Non-pigmented ciliary epithelial cell (primary cell): ENCODE measurements at regions not wholly inside any gene's neighbourhood (a gene's known extent, or its start where the extent isn't known, plus 50 kb on each side); places are given as distances from the start of the nearest gene placed in this dataset.
"Not testable (repeated sequence)": the region's sequence is repeated elsewhere in the genome, so short reads cannot be mapped to it uniquely, and the experiment has no call there.

ENCODE experiments used
- DNase-seq: peaks from one replicate; pipeline ENCODE4 v3.0.0-alpha.2; 2010; ENCODE audit warnings: low read depth

DNA sequence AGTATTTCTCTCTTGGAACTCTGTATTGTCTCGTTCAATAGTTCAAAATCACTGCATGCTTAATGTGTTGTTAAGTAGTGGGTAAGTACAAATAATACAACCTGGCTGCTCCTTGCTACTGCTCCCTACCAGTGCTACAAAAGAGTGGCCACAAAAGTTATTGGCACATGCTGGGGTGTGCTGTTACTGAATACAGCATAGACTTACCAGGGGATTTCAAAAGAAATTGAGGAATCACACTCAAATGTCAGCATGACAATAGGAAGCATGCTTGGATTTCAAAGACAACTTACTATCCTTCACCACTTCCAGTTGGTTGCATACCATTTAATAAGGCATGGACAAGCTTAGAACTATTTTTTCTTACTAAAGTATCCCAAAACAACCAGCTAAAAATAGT is 1041.3 kb upstream of the SPRY2 start:
- no peak for DNase-seq

- DNase-seq = no peak
These were observed 1040.6 kb upstream of the SPRY2 start for GRCh38 chr13:81381560-81381959.

DNA sequence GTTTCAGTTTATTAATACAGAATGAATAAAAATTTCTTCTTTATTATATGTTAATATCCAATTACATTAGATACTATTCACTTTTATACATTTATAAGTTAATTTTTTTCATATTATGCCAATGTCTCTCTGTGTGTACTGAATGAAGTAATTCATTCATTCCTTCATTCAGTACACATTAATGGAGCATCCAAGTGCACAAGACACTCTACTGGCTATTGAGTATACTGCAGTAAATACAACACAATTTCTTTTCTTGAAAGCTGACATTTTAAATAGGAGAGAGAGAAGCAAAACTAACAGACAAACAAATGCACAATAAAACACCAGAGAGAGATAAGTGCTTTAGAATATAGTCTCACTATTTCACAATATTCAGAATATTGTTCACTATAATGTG is 1038.3 kb upstream of the SPRY2 start:
- no peak for DNase-seq

DNA sequence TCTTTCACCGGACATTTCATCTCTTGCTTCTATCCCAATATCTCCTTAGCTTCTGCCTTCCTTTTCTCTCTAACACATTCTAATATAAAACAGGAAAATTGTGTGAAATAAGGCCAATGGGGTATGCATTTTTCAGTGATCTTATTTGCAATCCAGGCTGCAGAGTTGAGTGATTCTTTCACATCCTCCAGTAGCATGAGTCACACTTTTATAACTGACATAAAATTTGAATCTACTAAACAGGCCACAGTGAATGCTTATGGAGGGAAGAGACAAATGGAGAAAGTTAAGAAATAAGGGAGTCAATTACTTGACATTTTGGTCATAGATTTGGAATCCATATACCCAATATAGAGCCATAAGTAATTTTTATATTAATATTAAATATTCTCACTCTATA is 1037.0 kb upstream of the SPRY2 start:
- DNase-seq = no peak

GRCh38 chr13:81375709-81376108 is 1034.8 kb upstream of the SPRY2 start:
- DNase-seq = no peak

GRCh38 chr13:81362711-81363110 is 1021.8 kb upstream of the SPRY2 start:
- DNase-seq = not testable (repeated sequence)

DNA sequence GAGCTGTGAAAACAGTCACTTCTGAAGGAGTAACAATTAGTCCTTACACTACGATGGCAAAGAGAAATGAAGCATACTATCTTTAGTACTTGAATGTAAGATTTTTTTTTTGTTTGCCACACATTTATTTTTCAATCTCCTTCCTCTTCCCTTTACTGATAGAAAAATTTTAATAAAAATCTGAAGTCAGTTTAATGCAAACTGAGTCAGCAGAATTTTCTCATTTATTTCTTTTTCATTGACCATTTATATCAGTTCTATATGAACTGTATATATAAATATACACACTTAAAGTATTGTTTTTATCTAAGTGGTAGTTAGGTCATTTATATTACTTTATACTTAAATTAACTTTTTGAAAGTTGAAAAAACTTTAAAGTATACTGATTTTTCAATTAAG is 1009.1 kb upstream of the SPRY2 start:
- DNase-seq = no peak

DNA sequence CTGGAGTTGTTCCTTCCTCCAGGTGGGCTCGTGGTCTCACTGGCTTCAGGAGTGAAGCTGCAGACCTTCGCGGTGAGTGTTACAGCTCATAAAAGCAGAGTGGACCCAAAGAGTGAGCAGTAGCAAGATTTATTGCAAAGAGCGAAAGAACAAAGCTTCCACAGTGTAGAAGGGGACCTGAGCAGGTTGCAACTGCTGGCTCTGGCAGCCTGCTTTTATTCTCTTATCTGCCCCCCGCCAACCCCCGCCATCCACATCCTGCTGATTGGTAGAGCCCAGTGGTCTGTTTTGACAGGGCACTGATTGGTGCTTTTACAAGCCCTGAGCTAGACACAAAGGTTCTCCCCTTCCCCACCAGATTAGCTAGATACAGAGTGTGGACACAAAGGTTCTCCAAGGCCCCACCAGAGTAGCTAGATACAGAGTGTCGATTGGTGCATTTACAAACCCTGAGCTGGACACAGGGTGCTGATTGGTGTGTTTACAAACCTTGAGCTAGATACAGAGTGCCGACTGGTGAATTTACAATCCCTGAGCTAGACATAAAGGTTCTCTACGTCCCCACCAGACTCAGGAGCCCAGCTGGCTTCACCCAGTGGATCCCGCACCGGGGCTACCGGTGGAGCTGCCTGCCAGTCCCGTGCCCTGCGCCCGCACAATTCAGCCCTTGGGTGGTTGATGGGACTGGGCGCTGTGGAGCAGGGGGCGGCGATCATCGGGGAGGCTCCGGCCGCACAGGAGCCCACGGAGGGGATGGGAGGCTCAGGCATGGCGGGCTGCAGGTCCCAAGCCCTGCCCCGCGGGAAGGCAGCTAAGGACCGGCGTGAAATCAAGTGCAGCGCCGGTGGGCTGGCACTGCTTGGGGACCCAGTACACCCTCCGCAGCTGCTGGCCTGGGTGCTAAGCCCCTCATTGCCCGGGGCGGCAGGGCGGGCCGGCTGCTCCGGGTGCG is 999.5 kb upstream of the SPRY2 start:
- DNase-seq = not testable (repeated sequence)

DNA sequence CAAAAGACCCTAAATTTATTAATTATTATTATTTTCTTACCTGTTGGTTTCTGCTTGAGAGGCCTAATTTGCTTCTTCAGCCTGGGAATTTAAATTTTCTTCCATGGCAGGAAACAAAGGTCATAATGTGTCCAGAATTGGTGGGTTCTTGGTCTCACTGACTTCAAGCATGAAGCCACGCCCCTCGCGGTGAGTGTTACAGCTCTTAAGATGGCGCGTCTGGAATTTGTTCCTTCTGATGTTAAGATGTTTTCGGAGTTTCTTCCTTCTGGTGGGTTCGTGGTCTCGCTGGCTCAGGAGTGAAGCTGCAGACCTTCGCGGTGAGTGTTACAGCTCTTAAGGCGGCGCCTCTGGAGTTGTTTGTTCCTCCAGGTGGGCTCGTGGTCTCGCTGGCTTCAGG is 998.7 kb upstream of the SPRY2 start:
- not testable (repeated sequence) for DNase-seq

GRCh38 chr13:81334481-81334880 is 993.6 kb upstream of the SPRY2 start:
- DNase-seq = no peak

DNA sequence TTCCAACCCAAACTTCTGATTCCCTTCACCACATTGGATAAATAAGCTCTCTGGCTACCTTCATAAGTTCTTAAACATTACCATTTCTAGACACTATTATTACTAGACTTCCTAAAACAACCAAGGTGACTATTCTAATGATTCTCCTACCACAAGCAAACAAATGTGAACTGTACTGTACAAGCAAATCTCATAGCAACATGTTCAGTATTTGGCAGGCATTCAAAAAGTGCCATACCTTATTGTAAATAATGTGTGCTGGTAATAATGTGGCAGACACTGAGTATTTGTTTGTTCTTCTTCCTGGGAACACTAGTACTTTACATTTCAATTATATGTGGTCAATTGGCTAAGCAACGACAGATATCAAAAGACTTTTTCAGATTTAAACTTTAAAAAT is 986.0 kb upstream of the SPRY2 start:
- no peak for DNase-seq

- no peak for DNase-seq
These were observed 979.6 kb upstream of the SPRY2 start for GRCh38 chr13:81320516-81320915.

DNA sequence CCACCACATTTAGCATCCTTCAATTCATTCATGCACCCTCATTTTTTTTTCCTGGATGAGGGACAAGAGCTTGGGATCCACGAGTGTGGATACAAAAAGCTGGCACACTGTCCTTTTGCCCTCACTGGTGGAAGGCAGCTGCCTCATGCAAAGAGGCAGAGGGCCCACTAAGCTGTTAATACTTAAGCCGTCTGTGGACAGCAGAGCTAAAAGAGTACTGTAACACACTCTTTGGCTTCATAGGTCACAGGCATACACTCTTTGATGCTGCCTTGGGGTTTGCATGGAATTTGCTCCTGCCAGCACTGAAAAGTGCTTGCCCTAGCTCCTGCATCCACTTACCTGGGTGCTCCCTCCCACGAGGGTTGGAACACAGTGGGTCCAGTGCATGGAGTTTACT is 978.4 kb upstream of the SPRY2 start:
- DNase-seq = no peak

- no peak for DNase-seq
These were observed 977.5 kb upstream of the SPRY2 start for GRCh38 chr13:81318231-81319019.

DNA sequence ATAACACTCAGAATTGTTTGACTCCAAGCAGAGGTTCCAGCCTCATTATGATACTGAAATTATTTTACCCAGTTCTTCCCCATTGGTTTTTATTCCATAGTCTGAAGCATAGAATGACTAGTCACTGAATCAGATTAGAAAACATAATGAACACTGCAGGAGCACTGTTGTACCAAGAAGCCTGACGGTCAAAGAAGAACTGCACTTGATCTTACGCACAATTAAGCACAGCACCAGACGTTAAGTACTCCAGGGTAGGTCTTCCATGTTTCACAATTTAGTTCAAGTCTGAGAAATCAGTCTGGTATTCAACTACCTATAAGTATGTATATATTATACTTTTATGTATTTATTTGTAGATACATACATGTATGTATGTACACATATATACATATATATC is 973.5 kb upstream of the SPRY2 start:
- DNase-seq = no peak

- DNase-seq = no peak
These were observed 965.0 kb upstream of the SPRY2 start for GRCh38 chr13:81305928-81306327.

DNA sequence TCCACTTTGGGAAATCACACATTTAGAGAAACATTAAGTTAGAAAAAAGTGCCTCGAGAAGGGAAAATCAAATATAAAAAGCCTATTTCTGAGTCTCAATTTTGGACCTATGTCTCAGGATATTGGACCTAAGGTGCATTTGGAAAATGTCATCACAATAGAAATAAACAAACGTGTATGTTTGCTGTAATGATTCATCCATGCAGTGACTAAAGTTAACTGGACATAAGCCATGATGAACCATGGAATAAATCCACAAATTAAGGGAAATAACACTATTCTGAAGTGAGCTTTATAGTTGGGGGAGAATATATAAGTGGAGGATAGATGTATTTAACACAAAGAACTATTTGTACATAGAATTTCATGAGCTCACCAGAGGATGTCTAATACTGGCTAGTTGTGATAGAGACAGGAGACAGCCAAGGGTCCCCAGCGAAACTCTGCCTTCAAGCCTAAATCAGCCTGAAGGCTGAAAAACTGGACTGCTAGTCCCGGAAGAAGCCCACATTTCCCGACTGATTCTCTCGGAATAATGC is 963.3 kb upstream of the SPRY2 start:
- no peak for DNase-seq

DNA sequence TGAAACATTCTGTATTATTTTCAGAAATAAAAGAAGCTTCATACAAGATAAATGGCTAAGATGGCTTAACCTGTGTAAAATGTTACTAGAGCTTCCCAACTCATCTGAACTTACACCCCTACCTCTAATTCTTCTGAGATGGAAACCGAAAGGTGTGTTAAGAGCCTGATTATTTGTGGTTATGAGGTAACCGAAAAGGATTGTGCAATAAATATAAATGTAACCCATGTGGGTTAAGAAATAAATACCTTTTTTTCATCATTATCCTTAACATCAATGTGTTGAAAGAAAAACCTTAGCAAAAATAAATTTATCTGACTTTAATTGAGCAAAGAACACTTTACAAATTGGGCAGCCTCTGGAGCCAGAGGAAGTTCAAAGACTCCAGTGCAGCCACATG is 961.8 kb upstream of the SPRY2 start:
- no peak for DNase-seq

GRCh38 chr13:81302125-81302524 is 961.2 kb upstream of the SPRY2 start:
- DNase-seq = no peak

- no peak for DNase-seq
These were observed 954.3 kb upstream of the SPRY2 start for GRCh38 chr13:81295177-81295576.

- DNase-seq = no peak
These were observed 952.8 kb upstream of the SPRY2 start for GRCh38 chr13:81293594-81294164.

DNA sequence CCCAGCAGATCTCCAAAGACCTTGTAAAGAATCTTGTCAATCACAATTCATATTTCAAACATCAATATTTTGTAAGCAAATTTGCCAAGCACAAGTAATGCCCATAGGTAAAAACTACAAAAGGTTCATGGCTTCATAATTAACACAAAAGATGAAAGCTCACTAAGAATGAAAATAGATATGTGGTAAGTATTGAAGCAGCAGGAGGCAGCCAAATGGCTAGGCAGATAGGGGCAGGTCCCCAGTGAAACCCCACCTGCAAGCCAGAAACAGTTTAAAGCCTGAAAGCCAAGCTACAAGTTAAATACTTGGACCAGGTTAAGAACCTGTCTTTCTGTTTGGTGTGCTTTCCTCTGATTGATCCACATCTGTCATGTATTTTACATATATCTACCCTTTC is 942.6 kb upstream of the SPRY2 start:
- no peak for DNase-seq

GRCh38 chr13:81283062-81283461 is 942.1 kb upstream of the SPRY2 start:
- no peak for DNase-seq
